Duodenal mucosa (tissue), 2 donors: ENCODE measurements at regions not wholly inside any gene's neighbourhood (a gene's known extent, or its start where the extent isn't known, plus 50 kb on each side); places are given as distances from the start of the nearest gene placed in this dataset.

ENCODE experiments used
- H3K27ac ChIP-seq: one replicate; pipeline ENCODE4 v1.7.0; 2013; ENCODE audit warnings: low read depth, low read length
- H3K27me3 ChIP-seq, 2 donors: one replicate each; pipeline ENCODE4 v1.7.0; 2013; ENCODE audit warnings: low read length in 2 of 2, control low read depth in 1 of 2; ENCODE audit not compliant: insufficient read depth in 2 of 2, control insufficient read depth in 1 of 2
- H3K36me3 ChIP-seq, 2 donors: one replicate each; pipeline ENCODE4 v1.7.0; 2013; ENCODE audit warnings: low read length in 2 of 2, control low read depth in 1 of 2; ENCODE audit not compliant: insufficient read depth in 2 of 2, control insufficient read depth in 1 of 2
- H3K4me1 ChIP-seq, 2 donors: one replicate each; pipeline ENCODE4 v1.7.0; 2013; ENCODE audit warnings: low read length in 2 of 2, control low read depth in 1 of 2; ENCODE audit not compliant: insufficient read depth in 2 of 2, control insufficient read depth in 1 of 2
- H3K4me3 ChIP-seq, 2 donors: one replicate each; pipeline ENCODE4 v1.7.0; 2013; ENCODE audit warnings: low read length in 2 of 2, low read depth in 1 of 2
- H3K9ac ChIP-seq, 2 donors: one replicate each; pipeline ENCODE4 v1.7.0; 2013; ENCODE audit warnings: low read length in 2 of 2, low read depth in 1 of 2
- H3K9me3 ChIP-seq, 2 donors: one replicate each; pipeline ENCODE4 v1.7.0; 2013; ENCODE audit warnings: low read length in 2 of 2, control low read depth in 1 of 2; ENCODE audit not compliant: control insufficient read depth in 1 of 2

GRCh38 chr2:200148366-200148765 is 158.1 kb upstream of the SPATS2L start:
- H3K9me3 ChIP-seq = peaks cover 9 to 13% of the 10 kb centered on the region in 2 donors
- no peaks in the 10 kb centered on the region for H3K27me3 ChIP-seq
- H3K36me3 ChIP-seq = no peaks in the 10 kb centered on the region
- H3K4me3 ChIP-seq = no peak overlapping the region
- no peak overlapping the region for H3K27ac ChIP-seq
- no peaks in the 10 kb centered on the region for H3K4me1 ChIP-seq
- no peak overlapping the region for H3K9ac ChIP-seq

- no peak overlapping the region for H3K27ac ChIP-seq
- H3K36me3 ChIP-seq = no peaks in the 10 kb centered on the region
Measured at GRCh38 chr2:200150411-200151086, 155.9 kb upstream of the SPATS2L start.

GRCh38 chr2:200155652-200156051 is 150.8 kb upstream of the SPATS2L start:
- Histone ChIP-seq H3K4me3 (no peak overlapping the region), H3K4me1 (peaks cover 25 to 27% of the 10 kb centered on the region in 2 donors), H3K36me3 (no peaks in the 10 kb centered on the region), H3K27ac (no peak overlapping the region), H3K27me3 (no peaks in the 10 kb centered on the region), H3K9ac (no peak overlapping the region), H3K9me3 (peaks cover 3 to 5% of the 10 kb centered on the region in 2 donors)

More at GRCh38 chr2:200150411-200151086, 155.9 kb upstream of the SPATS2L start:
- no peak overlapping the region for H3K4me3 ChIP-seq
- H3K27me3 ChIP-seq = no peaks in the 10 kb centered on the region
- peaks cover 3 to 6% of the 10 kb centered on the region in 2 donors for H3K9me3 ChIP-seq
- H3K4me1 ChIP-seq = no peaks in the 10 kb centered on the region
- H3K9ac ChIP-seq = no peak overlapping the region

- peak overlapping the region; percentile 47 to 48 for H3K4me3 ChIP-seq
- H3K4me1 ChIP-seq = peaks cover 25 to 28% of the 10 kb centered on the region in 2 donors
- H3K9ac ChIP-seq = no peak overlapping the region
- no peak overlapping the region for H3K27ac ChIP-seq
- H3K27me3 ChIP-seq = no peaks in the 10 kb centered on the region
- H3K9me3 ChIP-seq = no peaks in the 10 kb centered on the region
- H3K36me3 ChIP-seq = no peaks in the 10 kb centered on the region
Measured at GRCh38 chr2:200156166-200156835, 150.2 kb upstream of the SPATS2L start.

GRCh38 chr2:200158647-200159356 is 147.7 kb upstream of the SPATS2L start:
- Histone ChIP-seq H3K27ac (no peak overlapping the region), H3K36me3 (no peaks in the 10 kb centered on the region), H3K4me3 (peak overlapping the region in 1 of 2 donors; percentile 24)

GRCh38 chr2:200159357-200159707 is 147.2 kb upstream of the SPATS2L start:
- H3K4me1 ChIP-seq = peaks cover 25 to 33% of the 10 kb centered on the region in 2 donors
- H3K27ac ChIP-seq = no peak overlapping the region
- H3K9ac ChIP-seq = no peak overlapping the region
- H3K27me3 ChIP-seq = no peaks in the 10 kb centered on the region
- no peaks in the 10 kb centered on the region for H3K9me3 ChIP-seq
- no peaks in the 10 kb centered on the region for H3K36me3 ChIP-seq
- H3K4me3 ChIP-seq = peak overlapping the region in 1 of 2 donors; percentile 24

More at GRCh38 chr2:200158647-200159356, 147.7 kb upstream of the SPATS2L start:
- Histone ChIP-seq H3K27me3 (no peaks in the 10 kb centered on the region), H3K4me1 (peaks cover 25 to 33% of the 10 kb centered on the region in 2 donors), H3K9me3 (no peaks in the 10 kb centered on the region), H3K9ac (no peak overlapping the region)

- Histone ChIP-seq H3K27ac (no peak overlapping the region), H3K4me1 (peaks cover 25 to 33% of the 10 kb centered on the region in 2 donors), H3K9ac (no peak overlapping the region), H3K9me3 (no peaks in the 10 kb centered on the region), H3K4me3 (no peak overlapping the region), H3K27me3 (no peaks in the 10 kb centered on the region), H3K36me3 (no peaks in the 10 kb centered on the region)
Measured at GRCh38 chr2:200159829-200160781, 146.4 kb upstream of the SPATS2L start.

- peaks cover 5 to 6% of the 10 kb centered on the region in 2 donors for H3K9me3 ChIP-seq
- no peak overlapping the region for H3K27ac ChIP-seq
- no peaks in the 10 kb centered on the region for H3K36me3 ChIP-seq
- peaks cover 25 to 33% of the 10 kb centered on the region in 2 donors for H3K4me1 ChIP-seq
- H3K4me3 ChIP-seq = no peak overlapping the region
- no peak overlapping the region for H3K9ac ChIP-seq
- H3K27me3 ChIP-seq = no peaks in the 10 kb centered on the region
Measured at GRCh38 chr2:200161458-200161857, 145.0 kb upstream of the SPATS2L start.

- Histone ChIP-seq H3K4me3 (no peak overlapping the region), H3K36me3 (no peaks in the 10 kb centered on the region), H3K27ac (no peak overlapping the region), H3K9ac (no peak overlapping the region), H3K4me1 (peaks cover 0 to 5% of the 10 kb centered on the region in 2 donors), H3K9me3 (peaks cover 5 to 6% of the 10 kb centered on the region in 2 donors), H3K27me3 (no peaks in the 10 kb centered on the region)
Measured at GRCh38 chr2:200165687-200166086, 140.8 kb upstream of the SPATS2L start.
